NCI-H128 (cell line): ENCODE measurements at regions not wholly inside any gene's neighbourhood (a gene's known extent, or its start where the extent isn't known, plus 50 kb on each side); places are given as distances from the start of the nearest gene placed in this dataset.

Experiments
- DNase-seq: peaks from one replicate; lab custom pipeline; 2025; ENCODE audit not compliant: unreplicated experiment; lab: John Stamatoyannopoulos, UW

DNA sequence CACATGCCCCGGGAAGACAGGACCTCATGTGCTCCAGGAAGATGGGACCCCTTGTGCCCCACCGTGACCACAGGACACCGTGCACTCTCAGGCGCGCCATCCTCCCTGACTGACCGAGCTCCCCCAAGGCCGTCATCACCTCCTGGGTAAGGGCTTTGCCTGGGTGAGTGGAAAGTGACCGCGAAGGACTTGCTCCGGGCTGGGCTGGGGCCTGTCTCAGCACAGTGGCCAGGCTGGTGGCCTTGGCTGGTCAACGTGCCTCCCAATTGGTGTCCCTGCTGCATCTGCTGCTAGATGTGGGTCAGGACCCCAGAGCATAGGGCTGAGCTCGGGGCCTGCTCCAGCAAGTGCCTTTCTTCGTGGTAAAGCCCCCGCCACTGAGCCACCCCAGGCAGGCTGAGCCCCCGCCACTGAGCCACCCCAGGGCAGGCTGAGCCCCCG lies 69.7 kb upstream of the CTDP1 start:
- DNase-seq, result no peak

DNA sequence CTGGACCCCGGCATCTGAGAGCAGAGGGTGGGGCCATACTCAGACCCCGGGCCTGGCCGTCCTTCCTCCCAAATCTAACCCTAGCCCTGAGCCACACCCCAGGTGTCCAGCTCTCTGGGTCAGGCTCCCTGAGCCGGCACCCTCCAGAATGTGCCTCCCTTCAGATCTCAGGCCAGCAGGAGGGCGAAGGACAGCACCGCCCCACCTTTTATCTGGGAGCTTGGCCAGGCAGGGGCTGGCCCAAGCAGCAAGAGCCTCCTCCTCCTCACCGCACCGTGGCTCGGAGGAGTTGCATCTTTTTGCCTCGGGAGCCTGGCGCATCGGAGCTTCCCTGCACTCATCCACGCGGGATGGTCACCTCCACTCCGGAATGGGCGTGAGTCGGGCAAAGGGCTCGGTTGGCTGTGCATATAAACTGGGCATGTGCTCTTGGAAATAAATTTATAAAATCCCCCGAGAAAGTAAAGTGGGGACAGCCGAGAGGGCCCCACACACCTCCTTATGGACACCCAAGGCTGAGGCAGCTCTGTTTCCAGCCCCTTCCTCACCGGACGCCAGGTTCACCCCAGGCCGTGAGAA lies 69.1 kb upstream of the CTDP1 start:
- DNase-seq, result no peak

DNA sequence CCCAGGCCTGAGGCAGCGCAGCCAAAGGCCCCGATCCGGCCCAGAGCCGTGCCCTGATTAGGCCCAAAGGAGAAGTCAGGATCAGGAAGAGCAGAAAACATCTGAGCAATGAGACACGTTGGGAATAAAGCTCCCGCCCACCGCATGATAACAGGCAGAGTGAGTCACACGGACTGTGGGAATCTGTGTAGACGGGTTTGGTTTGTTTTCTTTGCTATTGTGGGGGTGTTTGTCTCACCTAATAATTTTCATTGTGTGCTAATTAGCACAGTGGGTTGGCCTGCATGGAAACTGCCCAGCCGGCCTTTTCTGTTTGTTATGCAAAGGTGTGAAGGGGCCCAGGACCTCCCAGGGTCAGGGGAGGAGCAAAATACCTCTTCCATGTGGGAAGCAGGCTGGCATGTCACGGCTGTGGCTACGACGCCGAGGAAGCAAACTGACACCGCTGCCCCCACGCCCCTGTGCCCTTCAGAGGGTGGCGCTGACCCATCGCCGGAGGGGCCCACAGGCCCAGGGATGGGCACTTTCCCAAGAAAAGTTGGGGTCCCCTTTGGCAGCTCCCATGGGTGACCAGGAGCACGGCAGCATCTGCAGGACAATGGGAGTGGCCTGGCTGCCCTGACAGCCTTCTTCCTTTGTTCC lies 68.4 kb upstream of the CTDP1 start:
- DNase-seq, result no peak

DNA sequence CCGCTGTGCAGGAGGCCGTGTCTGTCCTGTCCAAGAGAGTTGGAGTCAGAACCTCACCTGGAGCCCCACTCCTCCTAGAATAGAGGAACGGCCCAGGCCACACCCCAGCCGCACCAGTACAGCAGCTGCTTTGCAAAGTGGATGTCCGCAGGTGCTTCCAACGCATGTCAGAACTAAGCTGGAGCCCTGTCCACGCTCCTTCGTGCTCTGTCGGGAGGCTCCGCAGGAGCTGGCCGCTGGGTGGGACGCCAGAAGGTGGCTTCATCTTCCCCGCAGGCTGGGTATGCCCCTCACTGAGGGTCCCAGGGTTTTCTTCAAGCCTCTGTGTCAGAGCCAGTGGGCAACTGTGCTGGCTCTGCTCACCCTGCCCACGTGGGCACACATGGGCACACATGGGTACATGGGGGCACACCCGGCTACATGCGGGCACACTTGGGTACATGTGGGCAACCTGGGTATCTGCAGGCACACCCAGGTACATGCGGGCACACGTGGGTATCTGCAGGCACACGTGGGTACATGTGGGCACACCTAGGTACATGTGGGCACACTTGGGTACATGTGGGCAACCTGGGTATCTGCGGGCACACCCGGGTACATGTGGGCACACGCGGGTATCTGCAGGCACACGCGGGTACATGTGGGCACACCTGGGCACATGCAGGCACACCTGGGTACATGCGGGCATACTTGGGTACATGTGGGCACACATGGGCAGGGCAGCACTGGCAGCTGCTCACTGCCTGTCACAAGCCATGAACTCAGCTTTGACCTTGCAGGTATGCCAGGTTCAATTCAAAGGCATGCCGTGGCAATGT lies 67.1 kb upstream of the CTDP1 start:
- DNase-seq, result no peak

DNA sequence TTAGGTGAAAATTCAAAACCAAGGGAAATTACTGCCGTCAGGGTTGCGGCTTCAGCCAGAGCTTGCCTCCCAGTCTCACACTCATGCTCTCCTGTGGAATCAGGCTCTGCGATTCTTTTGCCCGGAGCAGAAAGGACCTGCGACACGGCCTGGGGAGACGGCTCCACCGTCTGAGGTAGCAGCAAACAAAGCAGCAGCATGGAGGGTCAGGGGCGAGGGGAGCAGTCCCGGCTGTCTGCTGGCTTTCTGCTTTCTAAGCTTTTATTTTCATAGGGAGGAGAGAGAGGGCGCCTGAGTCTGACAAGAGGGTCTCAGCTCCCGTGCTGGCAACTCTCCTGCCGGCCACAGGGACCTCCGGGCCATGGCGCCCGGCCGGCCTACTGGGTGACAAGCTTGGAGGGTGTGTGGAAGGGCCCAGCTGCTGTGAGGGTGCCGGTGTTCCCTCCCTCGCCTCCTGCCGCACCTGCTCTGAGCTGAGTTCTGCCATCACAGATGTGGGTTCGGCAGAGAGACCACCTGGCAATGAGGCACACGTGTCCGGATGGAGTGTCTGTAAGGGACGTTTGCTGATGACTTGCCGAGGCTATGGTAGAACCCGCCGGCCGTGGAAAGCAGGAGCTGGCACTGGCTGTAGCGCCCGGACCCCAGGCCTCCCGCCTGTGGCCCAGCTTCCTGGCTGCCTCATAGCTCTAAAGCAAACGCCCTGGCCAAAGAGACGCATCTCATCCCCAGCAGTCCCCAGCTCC lies 66.2 kb upstream of the CTDP1 start:
- no peak for DNase-seq

DNA sequence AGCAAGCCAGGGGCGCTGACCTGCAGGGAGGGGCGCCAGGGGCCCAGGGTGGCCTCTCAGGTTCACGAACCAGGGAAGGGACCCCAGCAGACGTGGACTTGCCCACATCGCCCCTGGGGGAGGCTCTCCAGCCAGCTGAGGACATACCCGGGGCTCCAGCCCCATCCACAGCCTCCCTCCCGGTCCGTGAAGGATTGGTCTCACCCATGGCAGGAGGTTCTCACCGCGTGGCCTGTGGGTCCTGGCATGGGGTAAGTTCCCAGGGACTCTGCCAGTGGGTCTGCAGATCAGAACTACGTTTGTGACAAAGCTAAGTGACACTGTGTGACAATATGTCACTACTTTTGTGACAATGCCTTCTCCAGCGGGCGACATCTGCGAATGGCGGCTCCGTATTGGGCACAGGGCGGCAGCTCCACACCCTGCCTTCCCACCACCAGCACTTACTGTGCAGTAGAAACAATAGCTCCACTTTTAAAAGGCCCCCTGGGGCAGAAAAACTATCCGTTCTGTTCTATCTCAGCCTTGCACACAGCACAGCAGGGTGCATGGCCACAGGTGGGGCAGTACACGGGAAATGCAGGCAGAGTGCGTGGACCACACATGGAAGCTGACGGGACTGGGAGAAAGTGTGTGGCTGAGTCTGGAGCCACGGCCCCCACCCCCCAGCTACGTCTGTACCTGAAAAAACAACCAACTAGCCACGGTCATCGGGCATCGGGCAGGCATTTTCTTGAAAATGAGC lies 65.2 kb upstream of the CTDP1 start:
- no peak for DNase-seq

DNA sequence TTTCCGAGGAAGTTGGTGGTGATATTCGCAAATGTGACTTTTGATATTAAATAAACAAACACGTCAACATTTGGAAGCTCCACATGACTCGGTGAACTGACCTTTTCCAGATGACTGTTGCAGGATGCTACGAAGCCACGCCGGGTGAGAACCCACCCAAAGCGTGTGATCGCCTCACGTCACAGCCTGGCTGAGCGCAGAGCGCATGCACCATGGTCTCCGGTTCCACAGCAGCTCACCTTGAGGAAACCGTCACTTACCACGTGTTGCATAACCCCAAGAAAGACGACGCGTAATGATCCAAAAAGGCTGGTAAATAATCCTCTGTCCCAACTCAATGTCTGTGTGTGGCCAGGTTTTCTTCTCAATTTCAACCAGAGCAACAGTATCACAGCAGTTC lies 64.5 kb upstream of the CTDP1 start:
- DNase-seq, result no peak

DNA sequence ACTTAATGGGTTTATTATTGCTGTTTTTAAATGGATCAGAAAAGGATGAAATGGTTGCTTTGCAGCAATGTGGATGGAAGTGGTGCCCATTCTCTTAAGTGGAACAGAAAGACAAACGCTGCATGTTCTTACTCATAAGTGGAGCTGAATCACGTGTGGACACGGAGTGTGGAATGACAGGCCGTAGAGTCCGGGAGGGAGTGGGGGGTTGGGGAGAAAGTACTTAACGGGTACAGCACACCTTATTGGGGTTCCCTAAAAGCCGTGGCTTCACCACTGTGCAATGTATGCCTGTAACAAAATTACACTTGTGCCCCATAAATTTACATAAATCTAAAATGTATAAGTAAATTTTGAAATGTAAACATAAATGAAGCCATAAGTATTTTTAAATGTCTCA lies 64.0 kb upstream of the CTDP1 start:
- DNase-seq, result no peak

DNA sequence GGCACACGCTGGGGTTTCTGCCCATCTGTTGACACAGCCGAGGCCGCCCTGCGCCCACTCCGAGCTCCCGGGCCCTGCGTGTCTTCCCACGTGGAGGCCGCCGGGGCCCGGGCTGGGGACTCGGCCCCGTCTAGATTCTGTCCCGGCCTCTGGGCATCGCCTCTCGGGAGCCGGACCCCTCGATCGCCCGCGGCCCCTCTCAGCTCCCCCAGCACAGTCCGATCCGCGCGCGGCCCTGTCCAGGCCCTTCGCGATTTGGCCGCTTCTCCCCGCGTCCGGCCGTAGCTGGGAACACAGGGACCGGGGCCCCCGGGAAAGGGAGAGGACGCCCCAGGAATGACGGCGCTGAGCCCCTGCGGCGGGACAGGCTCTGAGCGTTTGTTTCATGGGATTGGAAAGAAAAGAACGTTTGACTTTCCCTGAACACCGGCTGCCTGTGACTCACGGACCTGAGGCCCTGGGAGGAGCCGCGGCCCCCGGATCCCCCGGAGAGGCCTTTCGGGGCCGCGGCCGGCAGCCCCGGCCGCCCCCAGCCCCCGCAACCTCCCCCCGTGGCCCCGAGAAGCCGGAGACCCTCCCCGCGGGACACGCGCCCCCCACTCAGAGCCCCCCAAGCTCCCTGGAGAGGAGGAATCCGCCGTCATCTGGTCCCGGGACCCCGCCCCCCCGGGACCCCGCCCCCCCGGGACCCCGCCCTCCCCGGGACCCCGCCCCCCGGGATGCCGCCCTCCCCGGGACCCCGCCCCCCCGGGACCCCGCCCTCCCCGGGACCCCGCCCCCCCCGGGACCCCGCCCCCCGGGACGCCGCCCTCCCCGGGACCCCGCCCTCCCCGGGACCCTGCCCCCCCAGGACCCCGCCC lies 62.7 kb upstream of the CTDP1 start:
- DNase-seq, result no peak

DNA sequence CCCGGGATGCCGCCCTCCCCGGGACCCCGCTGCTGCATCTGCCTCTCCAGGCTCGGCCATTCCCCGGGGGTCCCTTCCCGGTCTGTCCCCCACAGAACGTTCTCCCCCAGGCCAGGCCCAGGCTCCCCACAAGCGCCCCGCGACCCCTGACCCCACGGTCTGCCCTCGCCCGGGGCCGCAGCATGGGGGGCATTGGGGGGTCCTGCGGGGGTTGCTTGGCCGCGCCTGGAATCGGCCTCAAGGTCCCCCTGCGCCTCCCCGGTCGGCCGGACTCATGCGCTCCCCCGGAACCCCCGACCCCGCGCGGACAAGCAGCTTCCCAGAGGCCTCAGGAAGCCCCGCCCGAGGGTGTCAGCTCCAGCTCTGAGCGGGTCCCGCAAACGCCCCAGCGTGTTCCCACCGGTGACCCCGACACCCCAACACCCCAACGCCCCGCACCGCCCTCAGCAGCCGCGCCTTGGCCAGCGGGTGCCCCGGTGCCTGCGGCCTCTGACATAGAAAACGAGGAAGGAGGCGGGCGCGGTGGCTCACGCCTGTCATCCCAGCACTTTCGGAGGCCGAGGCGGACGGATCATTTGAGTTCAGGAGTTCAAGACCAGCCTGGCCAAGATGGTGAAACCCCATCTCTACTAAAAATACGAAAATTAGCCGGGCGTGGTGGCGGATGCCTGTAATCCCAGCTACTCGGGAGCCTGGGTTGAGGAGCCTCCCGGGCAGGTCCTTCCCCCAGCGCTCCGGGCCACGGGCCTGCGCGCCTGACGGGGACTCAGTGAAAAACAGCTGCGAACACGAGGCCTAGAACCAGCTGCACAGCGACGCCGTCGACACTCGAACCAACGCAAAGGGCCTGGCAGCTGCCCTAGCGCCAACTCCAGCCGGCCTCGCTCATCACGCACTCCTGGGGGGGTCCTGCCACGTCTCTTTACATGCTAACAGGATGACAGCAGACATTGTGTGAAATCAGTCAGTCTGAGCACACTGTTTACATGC lies 61.8 kb upstream of the CTDP1 start:
- DNase-seq, result no peak

DNA sequence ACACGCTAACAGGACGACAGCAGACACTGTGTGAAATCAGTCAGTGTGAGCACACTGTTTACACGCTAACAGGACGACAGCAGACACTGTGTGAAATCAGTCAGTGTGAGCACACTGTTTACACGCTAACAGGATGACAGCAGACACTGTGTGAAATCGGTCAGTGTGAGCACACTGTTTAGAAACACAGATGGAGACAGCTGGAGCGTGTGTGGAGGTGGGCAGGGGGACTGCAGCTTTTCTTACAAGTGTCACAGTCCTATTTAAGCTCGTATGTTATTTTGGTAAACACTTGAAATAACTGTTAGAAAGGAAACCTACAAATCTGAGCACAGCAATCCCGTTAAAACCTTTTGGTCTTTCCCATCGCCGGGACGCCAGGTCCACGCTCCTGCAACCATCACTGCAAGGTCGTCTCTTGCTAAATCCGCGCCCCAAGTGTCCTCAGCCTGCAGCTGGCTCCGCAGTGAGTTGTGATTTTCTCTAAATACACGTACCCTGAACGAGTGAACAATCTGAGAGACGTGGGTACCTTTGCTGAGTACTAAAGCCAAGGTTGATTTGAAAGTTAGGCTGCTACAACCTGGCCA lies 58.9 kb upstream of the CTDP1 start:
- no peak for DNase-seq

DNA sequence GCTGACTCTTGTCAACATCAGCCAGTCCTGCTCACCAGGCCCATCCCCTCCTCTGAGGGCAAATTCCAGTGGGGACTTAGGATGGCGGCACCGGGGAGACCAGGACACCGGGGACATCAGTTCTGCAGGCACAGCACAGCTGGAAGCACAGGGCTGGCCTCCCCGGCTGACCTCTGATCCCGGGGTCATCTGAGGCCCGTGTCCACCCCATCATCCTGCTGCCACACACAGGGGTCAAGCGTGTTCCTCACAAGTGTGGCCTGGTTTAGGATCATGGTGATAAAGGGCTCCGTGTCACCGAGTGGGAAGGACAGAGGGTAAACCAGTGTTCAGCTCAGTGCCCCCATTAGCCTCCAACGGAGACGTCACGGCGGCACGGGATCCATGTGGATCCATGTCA lies 58.1 kb upstream of the CTDP1 start:
- DNase-seq, result no peak

DNA sequence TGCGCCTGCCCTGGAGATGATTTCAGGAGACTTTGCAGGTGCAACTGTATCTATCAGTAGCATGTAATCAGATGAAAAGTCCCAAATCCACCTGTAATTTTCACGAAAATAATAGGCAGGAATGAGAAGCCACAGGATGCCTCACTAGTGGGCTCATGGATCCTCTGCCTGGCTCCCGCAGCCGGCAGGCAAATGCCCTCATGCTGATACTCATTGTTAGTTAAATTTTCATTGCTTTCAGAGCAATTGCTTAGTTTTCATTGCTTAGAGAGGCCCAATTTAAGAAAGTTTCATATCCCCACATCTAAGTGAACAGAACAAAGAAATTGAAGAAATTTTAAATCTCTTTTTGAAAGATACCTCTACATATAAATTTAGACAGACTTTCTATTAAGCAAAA lies 57.6 kb upstream of the CTDP1 start:
- DNase-seq, result no peak

DNA sequence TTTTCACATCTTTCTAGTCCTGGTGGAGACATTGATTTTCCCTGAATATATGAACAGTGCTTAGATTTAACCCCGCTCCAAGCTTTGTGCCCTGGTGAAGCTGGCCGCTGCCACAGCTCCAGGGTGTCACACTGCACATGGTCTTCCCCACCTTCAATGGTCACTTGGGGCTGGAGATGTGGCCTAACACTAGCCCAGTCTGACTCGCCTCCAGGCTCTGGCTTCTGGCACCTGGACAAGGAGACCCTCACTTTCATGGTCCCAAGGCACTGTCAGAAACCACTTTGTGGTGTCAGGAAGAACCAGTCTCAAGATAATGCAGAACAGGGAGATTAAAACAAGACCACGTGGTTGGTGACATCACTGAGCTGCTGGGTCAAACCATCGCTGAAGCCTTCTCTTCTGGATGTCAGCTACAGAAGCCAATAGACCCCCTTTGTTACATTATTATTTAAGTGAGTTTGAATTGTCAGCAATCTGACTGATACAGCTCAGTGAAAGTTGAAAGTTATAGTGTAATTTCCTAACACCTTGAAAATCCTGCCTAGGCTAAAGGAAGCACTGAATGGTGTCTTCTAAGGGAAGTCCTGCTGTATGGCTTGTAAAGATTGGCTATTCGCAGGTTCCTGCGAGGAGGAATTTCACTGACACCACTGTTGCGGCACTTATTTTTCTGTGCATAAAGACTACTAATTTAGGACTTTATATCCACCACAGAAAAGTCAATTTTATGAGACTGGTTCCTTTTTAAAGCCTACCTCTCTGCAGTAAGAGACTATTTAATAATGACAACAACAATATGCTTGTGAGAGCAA lies 55.0 kb upstream of the CTDP1 start:
- DNase-seq, result no peak

DNA sequence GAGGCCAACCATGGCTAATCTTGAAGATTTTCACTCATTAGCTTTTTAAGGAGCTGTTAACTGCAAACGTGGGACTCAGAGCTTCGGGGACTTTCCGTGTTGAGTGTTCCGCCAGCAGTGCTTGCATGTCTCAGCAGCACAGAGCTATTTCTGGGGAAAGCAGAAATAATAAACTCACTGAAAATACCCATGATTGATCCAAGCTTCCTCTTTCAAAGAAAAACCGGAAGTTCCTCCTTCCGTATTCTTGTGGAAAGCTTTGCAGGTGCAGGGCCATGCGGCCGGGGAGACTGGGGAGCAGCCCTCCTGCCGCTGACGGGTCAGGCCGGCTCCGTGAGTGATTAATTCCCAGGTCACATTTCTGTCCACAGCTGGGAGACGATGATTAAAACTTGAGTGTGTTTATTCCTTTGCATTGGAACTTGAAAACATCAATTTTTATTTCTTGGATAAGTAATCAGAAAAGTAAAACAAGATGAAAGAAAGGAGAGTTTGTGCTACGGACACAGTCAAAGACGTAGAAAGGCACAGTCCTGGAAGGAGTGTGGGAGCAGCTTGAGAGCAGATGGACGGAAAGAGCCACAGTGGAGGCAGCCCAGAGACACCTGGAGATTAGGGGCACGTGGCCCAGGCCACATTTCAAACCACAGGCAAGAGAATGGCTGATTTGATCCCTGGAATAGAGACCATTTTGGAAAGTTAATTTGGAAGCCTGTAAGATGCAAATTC lies 54.2 kb upstream of the CTDP1 start:
- no peak for DNase-seq

DNA sequence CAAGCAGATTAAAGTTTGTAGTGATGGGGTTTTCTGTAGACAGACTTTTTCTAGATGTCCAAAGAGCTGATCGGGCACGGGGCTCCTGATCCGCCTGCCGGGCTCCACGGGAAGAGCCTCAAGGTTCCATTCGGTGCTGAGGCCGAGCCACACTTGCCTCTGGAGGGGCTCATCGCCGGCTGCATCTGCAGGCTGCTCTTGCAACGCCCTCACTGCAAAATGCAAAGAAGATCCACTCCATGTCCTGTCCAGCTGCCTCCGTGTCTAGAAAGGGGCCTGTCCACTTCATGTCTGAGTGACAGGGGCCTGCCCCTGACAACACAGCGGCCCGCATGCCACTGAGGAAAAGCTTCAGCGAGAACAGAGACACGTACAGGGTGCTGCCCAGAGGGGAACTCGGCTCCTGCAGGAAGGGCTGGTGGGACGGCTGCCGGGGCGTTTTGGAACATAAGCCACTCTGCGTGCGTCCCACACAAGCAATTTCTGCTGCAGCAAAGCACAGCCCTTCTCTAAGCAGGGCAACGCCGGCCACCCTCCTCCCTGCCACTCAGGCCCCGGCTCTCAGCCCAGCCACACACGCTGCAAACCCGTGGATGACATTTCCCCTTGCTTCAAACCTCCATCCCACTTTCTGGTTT lies 53.6 kb upstream of the CTDP1 start:
- DNase-seq, result no peak
